ENCODE measurements at regions not wholly inside any gene's neighbourhood (a gene's known extent, or its start where the extent isn't known, plus 50 kb on each side); places are given as distances from the start of the nearest gene placed in this dataset.
"Not testable (repeated sequence)": the region's sequence is repeated elsewhere in the genome, so short reads cannot be mapped to it uniquely, and the experiment has no call there.

DNA sequence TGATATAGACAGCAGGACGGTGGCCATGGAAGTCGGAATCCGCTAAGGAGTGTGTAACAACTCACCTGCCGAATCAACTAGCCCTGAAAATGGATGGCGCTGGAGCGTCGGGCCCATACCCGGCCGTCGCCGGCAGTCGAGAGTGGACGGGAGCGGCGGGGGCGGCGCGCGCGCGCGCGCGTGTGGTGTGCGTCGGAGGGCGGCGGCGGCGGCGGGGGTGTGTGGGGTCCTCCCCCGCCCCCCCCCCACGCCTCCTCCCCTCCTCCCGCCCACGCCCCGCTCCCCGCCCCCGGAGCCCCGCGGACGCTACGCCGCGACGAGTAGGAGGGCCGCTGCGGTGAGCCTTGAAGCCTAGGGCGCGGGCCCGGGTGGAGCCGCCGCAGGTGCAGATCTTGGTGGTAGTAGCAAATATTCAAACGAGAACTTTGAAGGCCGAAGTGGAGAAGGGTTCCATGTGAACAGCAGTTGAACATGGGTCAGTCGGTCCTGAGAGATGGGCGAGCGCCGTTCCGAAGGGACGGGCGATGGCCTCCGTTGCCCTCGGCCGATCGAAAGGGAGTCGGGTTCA is 2122.4 kb upstream of the TPTE start:
- ATAC-seq; H3K27ac ChIP-seq (ENCODE audit: low read length); H3K9me3 Mint-ChIP-seq; H3K4me1 Mint-ChIP-seq; H3K36me3 Mint-ChIP-seq; H3K4me1 ChIP-seq (ENCODE audit: control insufficient read depth, insufficient read depth, low read length); H3K36me3 ChIP-seq (ENCODE audit: control insufficient read depth, insufficient read depth, low read length); intact Hi-C loops (cut with micrococcal nuclease); DNase-seq; H3K9me3 ChIP-seq (ENCODE audit: control insufficient read depth, insufficient read depth, low read length); H3K4me3 Mint-ChIP-seq; H3K27ac Mint-ChIP-seq; H3K27me3 Mint-ChIP-seq (ENCODE audit: low read depth in 2 of 2); H3K27me3 ChIP-seq (ENCODE audit: control insufficient read depth, insufficient read depth, low read length); H3K4me3 ChIP-seq (ENCODE audit: low read length): not testable (repeated sequence)
- WGBS (ENCODE audit: insufficient coverage) = no CpG with 5 or more reads among the region's 66 CpGs

- H3K36me3 ChIP-seq (ENCODE audit: control insufficient read depth, insufficient read depth, low read length); intact Hi-C loops (cut with micrococcal nuclease); H3K9me3 ChIP-seq (ENCODE audit: control insufficient read depth, insufficient read depth, low read length); H3K36me3 Mint-ChIP-seq; H3K9me3 Mint-ChIP-seq; H3K4me3 ChIP-seq (ENCODE audit: low read length); DNase-seq; ATAC-seq; H3K4me1 Mint-ChIP-seq; H3K4me1 ChIP-seq (ENCODE audit: control insufficient read depth, insufficient read depth, low read length); H3K27ac ChIP-seq (ENCODE audit: low read length); H3K27me3 Mint-ChIP-seq (ENCODE audit: low read depth in 2 of 2); H3K4me3 Mint-ChIP-seq; H3K27ac Mint-ChIP-seq; H3K27me3 ChIP-seq (ENCODE audit: control insufficient read depth, insufficient read depth, low read length): not testable (repeated sequence)
- WGBS (ENCODE audit: insufficient coverage) = no CpG with 5 or more reads among the region's 67 CpGs
Observed at GRCh38 chr21:8399866-8400265, 2121.5 kb upstream of the TPTE start.

- H3K27me3 ChIP-seq (ENCODE audit: control insufficient read depth, insufficient read depth, low read length); H3K4me1 ChIP-seq (ENCODE audit: control insufficient read depth, insufficient read depth, low read length); intact Hi-C loops (cut with micrococcal nuclease); DNase-seq; H3K9me3 Mint-ChIP-seq; H3K4me3 Mint-ChIP-seq; H3K9me3 ChIP-seq (ENCODE audit: control insufficient read depth, insufficient read depth, low read length); H3K27ac Mint-ChIP-seq; H3K36me3 ChIP-seq (ENCODE audit: control insufficient read depth, insufficient read depth, low read length); ATAC-seq; H3K4me3 ChIP-seq (ENCODE audit: low read length); H3K36me3 Mint-ChIP-seq; H3K27ac ChIP-seq (ENCODE audit: low read length); H3K4me1 Mint-ChIP-seq; H3K27me3 Mint-ChIP-seq (ENCODE audit: low read depth in 2 of 2): not testable (repeated sequence)
- WGBS (ENCODE audit: insufficient coverage) = no CpG with 5 or more reads among the region's 66 CpGs
Observed at GRCh38 chr21:8401799-8402198, 2119.6 kb upstream of the TPTE start.

- H3K27me3 Mint-ChIP-seq (ENCODE audit: low read depth in 2 of 2); H3K27me3 ChIP-seq (ENCODE audit: control insufficient read depth, insufficient read depth, low read length); H3K9me3 Mint-ChIP-seq; H3K4me1 Mint-ChIP-seq; H3K4me3 ChIP-seq (ENCODE audit: low read length); H3K27ac Mint-ChIP-seq; H3K4me3 Mint-ChIP-seq; H3K36me3 Mint-ChIP-seq; intact Hi-C loops (cut with micrococcal nuclease); H3K4me1 ChIP-seq (ENCODE audit: control insufficient read depth, insufficient read depth, low read length); DNase-seq; H3K36me3 ChIP-seq (ENCODE audit: control insufficient read depth, insufficient read depth, low read length); H3K9me3 ChIP-seq (ENCODE audit: control insufficient read depth, insufficient read depth, low read length); H3K27ac ChIP-seq (ENCODE audit: low read length); ATAC-seq: not testable (repeated sequence)
- WGBS (ENCODE audit: insufficient coverage) = no CpG with 5 or more reads among the region's 15 CpGs
Observed at GRCh38 chr21:8406331-8406730, 2115.1 kb upstream of the TPTE start.

DNA sequence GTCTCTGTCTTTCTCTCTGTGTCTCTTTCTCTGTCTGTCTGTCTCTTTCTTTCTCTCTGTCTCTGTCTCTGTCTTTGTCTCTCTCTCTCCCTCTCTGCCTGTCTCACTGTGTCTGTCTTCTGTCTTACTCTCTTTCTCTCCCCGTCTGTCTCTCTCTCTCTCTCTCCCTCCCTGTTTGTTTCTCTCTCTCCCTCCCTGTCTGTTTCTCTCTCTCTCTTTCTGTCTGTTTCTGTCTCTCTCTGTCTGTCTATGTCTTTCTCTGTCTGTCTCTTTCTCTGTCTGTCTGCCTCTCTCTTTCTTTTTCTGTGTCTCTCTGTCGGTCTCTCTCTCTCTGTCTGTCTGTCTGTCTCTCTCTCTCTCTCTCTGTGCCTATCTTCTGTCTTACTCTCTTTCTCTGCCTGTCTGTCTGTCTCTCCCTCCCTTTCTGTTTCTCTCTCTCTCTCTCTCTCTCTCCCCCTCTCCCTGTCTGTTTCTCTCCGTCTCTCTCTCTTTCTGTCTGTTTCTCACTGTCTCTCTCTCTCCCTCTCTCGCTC is 2110.2 kb upstream of the TPTE start:
- H3K9me3 Mint-ChIP-seq; H3K36me3 Mint-ChIP-seq; DNase-seq; H3K4me3 ChIP-seq (ENCODE audit: low read length); H3K27me3 ChIP-seq (ENCODE audit: control insufficient read depth, insufficient read depth, low read length); H3K27ac ChIP-seq (ENCODE audit: low read length); H3K27me3 Mint-ChIP-seq (ENCODE audit: low read depth in 2 of 2); intact Hi-C loops (cut with micrococcal nuclease); H3K36me3 ChIP-seq (ENCODE audit: control insufficient read depth, insufficient read depth, low read length); H3K4me1 Mint-ChIP-seq; H3K9me3 ChIP-seq (ENCODE audit: control insufficient read depth, insufficient read depth, low read length); H3K4me1 ChIP-seq (ENCODE audit: control insufficient read depth, insufficient read depth, low read length); H3K4me3 Mint-ChIP-seq: not testable (repeated sequence)
- peak overlapping the region in 1 of 2 donors; percentile 82 for H3K27ac Mint-ChIP-seq
- ATAC-seq = peak in 1 of 3 donors; percentile 36
- WGBS (ENCODE audit: insufficient coverage) = no CpG with 5 or more reads among the region's 4 CpGs
